ENCODE measurements at regions not wholly inside any gene's neighbourhood (a gene's known extent, or its start where the extent isn't known, plus 50 kb on each side); places are given as distances from the start of the nearest gene placed in this dataset.

DNA sequence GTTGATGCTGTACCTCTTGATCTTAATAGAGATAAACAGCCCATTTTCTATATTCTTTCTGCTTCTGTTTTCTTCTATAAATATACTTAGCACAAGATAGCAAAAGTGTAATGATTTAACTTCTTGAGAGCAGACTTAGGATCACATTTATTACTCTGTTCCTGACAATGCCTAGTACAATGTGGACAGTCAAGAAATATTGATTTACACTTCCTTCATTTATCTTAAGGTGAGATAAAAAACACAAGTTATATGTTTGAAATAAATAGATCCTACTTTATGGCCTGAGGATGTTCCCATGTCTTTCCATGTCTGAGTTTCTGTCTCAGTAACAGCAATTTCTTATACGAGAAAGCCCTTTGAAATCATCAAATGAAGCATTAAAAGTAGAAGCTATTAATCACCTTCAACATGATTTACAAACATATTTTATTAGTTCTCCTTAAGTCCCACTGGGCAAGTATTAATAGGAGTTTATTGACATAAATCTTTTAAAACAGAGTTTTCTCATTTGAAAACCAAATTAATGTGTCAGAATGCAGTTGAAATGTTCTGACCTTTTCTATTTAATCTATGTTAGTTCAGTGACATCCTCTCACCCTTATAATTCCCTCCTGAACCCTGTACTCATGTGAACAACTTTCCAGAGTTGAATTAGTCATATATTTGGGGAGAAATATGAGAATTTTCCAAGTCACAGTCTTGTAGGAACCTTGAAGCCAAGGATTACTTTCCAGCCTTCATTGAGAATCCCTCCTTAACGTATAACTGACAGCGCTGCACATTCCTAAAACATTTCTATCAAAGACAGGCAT is 1611.7 kb upstream of the TENM4 start:
- Histone ChIP-seq H2AK5ac (ENCODE audit: insufficient read length, low read length) (no peak overlapping the region), H3K4me1 (ENCODE audit: insufficient read depth, low read length) (no peaks in the 10 kb centered on the region), H2BK20ac (ENCODE audit: low read depth, low read length, poor library complexity, severe bottlenecking) (no peak overlapping the region), H4K5ac (ENCODE audit: insufficient read length, low read depth, low read length) (no peak overlapping the region), H3K23me2 (ENCODE audit: insufficient read length, low read depth, low read length, poor library complexity, severe bottlenecking) (no peaks in the 10 kb centered on the region), H3K4ac (ENCODE audit: low read depth, low read length) (no peak overlapping the region), H3K18ac (ENCODE audit: insufficient read length, low read depth, low read length) (no peak overlapping the region), H3K14ac (ENCODE audit: insufficient read depth, low read length) (no peak overlapping the region), H3K27me3 (ENCODE audit: insufficient read depth, low read length) (no peaks in the 10 kb centered on the region), H3K79me1 (ENCODE audit: insufficient read depth, low read depth, low read length, poor library complexity, severe bottlenecking) (no peaks in the 10 kb centered on the region), H3K79me2 (ENCODE audit: insufficient read depth, low read length) (no peaks in the 10 kb centered on the region), H2BK12ac (ENCODE audit: insufficient read length, low read depth, low read length) (no peak overlapping the region), H3T11ph (ENCODE audit: low read length) (no peak overlapping the region), H3K23ac (ENCODE audit: insufficient read length, low read depth, low read length) (no peak overlapping the region), H4K8ac (replicated peaks; ENCODE audit: insufficient read length, low read depth, low read length) (no peak overlapping the region), H3K9ac (ENCODE audit: extremely low read depth, insufficient read length, low read length) (no peak overlapping the region), H2AFZ (ENCODE audit: low read length) (no peak overlapping the region), H3K9me3 (ENCODE audit: control insufficient read depth, low read depth, low read length) (no peaks in the 10 kb centered on the region), H3K4me2 (ENCODE audit: insufficient read depth, insufficient read length, low read length) (no peak overlapping the region), H2BK15ac (ENCODE audit: low read depth, low read length) (no peak overlapping the region), H2BK5ac (ENCODE audit: insufficient read length, low read length) (no peak overlapping the region), H4K20me1 (ENCODE audit: control insufficient read depth, insufficient read depth, insufficient read length) (no peaks in the 10 kb centered on the region), H3K27ac (ENCODE audit: insufficient read length, low read depth, low read length) (no peak overlapping the region), H2BK120ac (ENCODE audit: low read depth, low read length, poor library complexity, severe bottlenecking) (no peak overlapping the region), H3K56ac (ENCODE audit: insufficient read length, low read depth, low read length) (no peak overlapping the region), H4K91ac (ENCODE audit: insufficient read length, low read depth, low read length) (no peak overlapping the region)
- H3K4me1 Mint-ChIP-seq: peaks cover 0 to 2% of the 10 kb centered on the region in 2 experiments; a peak in 1 of 4 replicates
- WGBS (ENCODE audit: extremely low coverage, insufficient read length, low lambda C conversion rate): no CpG with 5 or more reads among the region's 3 CpGs
- no peaks in the 10 kb centered on the region for H3K36me3 Mint-ChIP-seq (ENCODE audit: insufficient read depth in 1 of 3, low read depth in 3 of 3)
- H3K27ac Mint-ChIP-seq: no peak overlapping the region
- no peak for TF ChIP-seq CTCF (conservative IDR thresholded peaks at IDR 0.05)
- no peak overlapping the region for H3K4me3 Mint-ChIP-seq
- DNase-seq: no peak
- no peaks in the 10 kb centered on the region for H3K9me3 Mint-ChIP-seq
- no peaks in the 10 kb centered on the region for H3K27me3 Mint-ChIP-seq (ENCODE audit: low read depth)

Data from H9 (cell line).